DMS114 treated with DMSO at 0.1 percent for 48 hours (cell line): ENCODE measurements at regions not wholly inside any gene's neighbourhood (a gene's known extent, or its start where the extent isn't known, plus 50 kb on each side); places are given as distances from the start of the nearest gene placed in this dataset.

ENCODE experiments used
- DNase-seq: peaks from one replicate; lab custom pipeline; 2025; ENCODE audit not compliant: unreplicated experiment; lab: John Stamatoyannopoulos, UW

- no peak for DNase-seq
Measured at GRCh38 chr2:156099382-156099781, 233.1 kb downstream of the NR4A2 start.

GRCh38 chr2:156098506-156098905 is 234.0 kb downstream of the NR4A2 start:
- DNase-seq, result no peak

- DNase-seq, result no peak
Measured at GRCh38 chr2:156088587-156088986, 243.9 kb downstream of the NR4A2 start.

- no peak for DNase-seq
Measured at GRCh38 chr2:156087875-156088274, 244.6 kb downstream of the NR4A2 start.

- no peak for DNase-seq
Measured at GRCh38 chr2:156083763-156084493, 248.6 kb downstream of the NR4A2 start.

- no peak for DNase-seq
Measured at GRCh38 chr2:156079845-156080244, 252.7 kb downstream of the NR4A2 start.

GRCh38 chr2:156077041-156077742 is 255.3 kb downstream of the NR4A2 start:
- DNase-seq, result no peak

- DNase-seq, result no peak
Measured at GRCh38 chr2:156065912-156066311, 266.6 kb downstream of the NR4A2 start.

GRCh38 chr2:156064540-156064939 is 268.0 kb downstream of the NR4A2 start:
- no peak for DNase-seq

GRCh38 chr2:156057647-156058046 is 274.9 kb downstream of the NR4A2 start:
- DNase-seq, result no peak

- DNase-seq, result no peak
Measured at GRCh38 chr2:156054983-156055382, 277.5 kb downstream of the NR4A2 start.

GRCh38 chr2:156046900-156047299 is 285.6 kb downstream of the NR4A2 start:
- no peak for DNase-seq

GRCh38 chr2:156042895-156043294 is 289.6 kb downstream of the NR4A2 start:
- DNase-seq, result no peak

- DNase-seq, result no peak
Measured at GRCh38 chr2:156038021-156038420, 294.5 kb downstream of the NR4A2 start.

GRCh38 chr2:156037482-156037881 is 295.0 kb downstream of the NR4A2 start:
- DNase-seq, result no peak

GRCh38 chr2:156031121-156031520 is 301.4 kb downstream of the NR4A2 start:
- DNase-seq, result no peak

- DNase-seq, result no peak
Measured at GRCh38 chr2:156023229-156023869, 309.2 kb downstream of the NR4A2 start.

GRCh38 chr2:156021146-156022040 is 311.1 kb downstream of the NR4A2 start:
- no peak for DNase-seq

- no peak for DNase-seq
Measured at GRCh38 chr2:156019341-156019740, 313.2 kb downstream of the NR4A2 start.

- DNase-seq, result no peak
Measured at GRCh38 chr2:156017341-156017885, 315.1 kb downstream of the NR4A2 start.

GRCh38 chr2:156009293-156009692 is 323.2 kb downstream of the NR4A2 start:
- no peak for DNase-seq
